Type B pancreatic cell (in vitro differentiated cells): ENCODE measurements at regions not wholly inside any gene's neighbourhood (a gene's known extent, or its start where the extent isn't known, plus 50 kb on each side); places are given as distances from the start of the nearest gene placed in this dataset.
"Not testable (repeated sequence)": the region's sequence is repeated elsewhere in the genome, so short reads cannot be mapped to it uniquely, and the experiment has no call there.

Experiments used
- DNase-seq: peaks from one replicate; pipeline ENCODE4 v3.0.0; 2021; ENCODE audit warnings: mixed read lengths; ENCODE audit not compliant: unreplicated experiment; ENCODE audit errors: extremely low spot score
- H3K27ac Mint-ChIP-seq: 2 replicates; pipeline ENCODE4 v1.8.0; 2021; ENCODE audit warnings: mild to moderate bottlenecking, mixed read lengths
- H3K27me3 Mint-ChIP-seq: 2 replicates; pipeline ENCODE4 v1.8.0; 2021; ENCODE audit warnings: mixed read lengths
- H3K36me3 Mint-ChIP-seq: 2 replicates; pipeline ENCODE4 v1.8.0; 2021; ENCODE audit warnings: mixed read lengths
- H3K4me1 Mint-ChIP-seq: one replicate; pipeline ENCODE4 v1.8.0; 2021; ENCODE audit warnings: mixed read lengths; ENCODE audit not compliant: unreplicated experiment
- H3K4me3 Mint-ChIP-seq: 2 replicates; pipeline ENCODE4 v1.8.0; 2021; ENCODE audit warnings: mild to moderate bottlenecking, mixed read lengths
- H3K9me3 Mint-ChIP-seq: 2 replicates; pipeline ENCODE4 v1.8.0; 2021; ENCODE audit warnings: mixed read lengths
- CTCF ChIP-seq: fragments of 200-600 bp; sonication (generic); conservative IDR thresholded peaks from 2 replicates; pipeline ENCODE4 v1.5.0; 2021; ENCODE audit warnings: antibody characterized with exemption, mild to moderate bottlenecking

- not testable (repeated sequence) for H3K36me3 Mint-ChIP-seq, H3K9me3 Mint-ChIP-seq, DNase-seq
Observed at GRCh38 chr6:60384614-60385013, 1901.4 kb downstream of the KHDRBS2 start.

GRCh38 chr6:60382771-60383170 is 1903.3 kb downstream of the KHDRBS2 start:
- not testable (repeated sequence) for H3K36me3 Mint-ChIP-seq, H3K4me3 Mint-ChIP-seq, H3K9me3 Mint-ChIP-seq, H3K27ac Mint-ChIP-seq, DNase-seq, H3K27me3 Mint-ChIP-seq, H3K4me1 Mint-ChIP-seq

More at GRCh38 chr6:60384614-60385013, 1901.4 kb downstream of the KHDRBS2 start:
- not testable (repeated sequence) for H3K4me1 Mint-ChIP-seq, H3K27ac Mint-ChIP-seq, H3K27me3 Mint-ChIP-seq, H3K4me3 Mint-ChIP-seq

- H3K27me3 Mint-ChIP-seq, H3K4me3 Mint-ChIP-seq, H3K27ac Mint-ChIP-seq, H3K9me3 Mint-ChIP-seq, H3K4me1 Mint-ChIP-seq, H3K36me3 Mint-ChIP-seq, DNase-seq: not testable (repeated sequence)
Observed at GRCh38 chr6:60374078-60374477, 1911.9 kb downstream of the KHDRBS2 start.

GRCh38 chr6:60367800-60368199 is 1918.2 kb downstream of the KHDRBS2 start:
- H3K4me3 Mint-ChIP-seq, DNase-seq, H3K4me1 Mint-ChIP-seq, H3K9me3 Mint-ChIP-seq, H3K27me3 Mint-ChIP-seq, H3K36me3 Mint-ChIP-seq, H3K27ac Mint-ChIP-seq: not testable (repeated sequence)

- not testable (repeated sequence) for DNase-seq, H3K9me3 Mint-ChIP-seq, H3K27ac Mint-ChIP-seq, H3K36me3 Mint-ChIP-seq, H3K4me1 Mint-ChIP-seq, H3K4me3 Mint-ChIP-seq, H3K27me3 Mint-ChIP-seq
Observed at GRCh38 chr6:60365901-60366300, 1920.1 kb downstream of the KHDRBS2 start.

GRCh38 chr6:60342411-60343008 is 1943.5 kb downstream of the KHDRBS2 start:
- not testable (repeated sequence) for H3K27me3 Mint-ChIP-seq, H3K36me3 Mint-ChIP-seq, H3K27ac Mint-ChIP-seq, H3K9me3 Mint-ChIP-seq, H3K4me3 Mint-ChIP-seq, DNase-seq, H3K4me1 Mint-ChIP-seq

- H3K9me3 Mint-ChIP-seq, H3K27ac Mint-ChIP-seq, H3K27me3 Mint-ChIP-seq, H3K36me3 Mint-ChIP-seq, H3K4me1 Mint-ChIP-seq, H3K4me3 Mint-ChIP-seq, DNase-seq: not testable (repeated sequence)
- peak; percentile 65 for TF ChIP-seq CTCF
Observed at GRCh38 chr6:60338328-60339071, 1947.5 kb downstream of the KHDRBS2 start.

- H3K4me1 Mint-ChIP-seq, H3K4me3 Mint-ChIP-seq, H3K27me3 Mint-ChIP-seq, H3K27ac Mint-ChIP-seq, H3K36me3 Mint-ChIP-seq, H3K9me3 Mint-ChIP-seq, DNase-seq: not testable (repeated sequence)
Observed at GRCh38 chr6:60335124-60335523, 1950.9 kb downstream of the KHDRBS2 start.

GRCh38 chr6:60333708-60334107 is 1952.3 kb downstream of the KHDRBS2 start:
- DNase-seq, H3K4me1 Mint-ChIP-seq, H3K27ac Mint-ChIP-seq, H3K9me3 Mint-ChIP-seq, H3K27me3 Mint-ChIP-seq, H3K36me3 Mint-ChIP-seq, H3K4me3 Mint-ChIP-seq: not testable (repeated sequence)

GRCh38 chr6:60308939-60309338 is 1977.1 kb downstream of the KHDRBS2 start:
- not testable (repeated sequence) for H3K9me3 Mint-ChIP-seq, H3K4me1 Mint-ChIP-seq, H3K27ac Mint-ChIP-seq, H3K4me3 Mint-ChIP-seq, H3K36me3 Mint-ChIP-seq, DNase-seq, H3K27me3 Mint-ChIP-seq
